Memory B cell (primary cell): ENCODE measurements at regions not wholly inside any gene's neighbourhood (a gene's known extent, or its start where the extent isn't known, plus 50 kb on each side); places are given as distances from the start of the nearest gene placed in this dataset.

Experiments
- ATAC-seq: fragments of 150-1000 bp; cut with Tn5 transposase; 2 replicates; pipeline ENCODE4 v1.10.0; 2021; ENCODE audit warnings: low read depth, mild to moderate bottlenecking, moderate library complexity
- DNase-seq, 2 donors: peaks; one replicate each; pipeline ENCODE4 v3.0.0; 2022; ENCODE audit warnings: low spot score in 2 of 2
- H3K27ac Mint-ChIP-seq: one replicate; pipeline ENCODE4 v1.8.0; 2022; ENCODE audit warnings: mild to moderate bottlenecking, moderate library complexity, mixed read lengths
- H3K27me3 Mint-ChIP-seq: one replicate; pipeline ENCODE4 v1.8.0; 2022; ENCODE audit warnings: mixed read lengths
- H3K36me3 Mint-ChIP-seq: one replicate; pipeline ENCODE4 v1.8.0; 2022; ENCODE audit warnings: mild to moderate bottlenecking, mixed read lengths
- H3K4me1 Mint-ChIP-seq: one replicate; pipeline ENCODE4 v1.8.0; 2022; ENCODE audit warnings: mixed read lengths
- H3K4me3 Mint-ChIP-seq: one replicate; pipeline ENCODE4 v1.8.0; 2022; ENCODE audit warnings: mild to moderate bottlenecking, moderate library complexity, mixed read lengths
- H3K9me3 Mint-ChIP-seq: one replicate; pipeline ENCODE4 v1.8.0; 2022; ENCODE audit warnings: mixed read lengths

GRCh38 chr7:41536122-41536872 lies 166.6 kb downstream of the INHBA start:
- H3K4me3 Mint-ChIP-seq = no peak overlapping the region
- H3K9me3 Mint-ChIP-seq = no peaks in the 10 kb centered on the region
- no peak for ATAC-seq
- H3K27me3 Mint-ChIP-seq = no peaks in the 10 kb centered on the region
- H3K36me3 Mint-ChIP-seq = no peaks in the 10 kb centered on the region
- no peak overlapping the region for H3K27ac Mint-ChIP-seq
- DNase-seq = no peak
- no peaks in the 10 kb centered on the region for H3K4me1 Mint-ChIP-seq

- Mint-ChIP-seq H3K9me3 (peaks cover 1% of the 10 kb centered on the region), H3K4me1 (no peaks in the 10 kb centered on the region), H3K27ac (no peak overlapping the region), H3K27me3 (no peaks in the 10 kb centered on the region), H3K36me3 (no peaks in the 10 kb centered on the region), H3K4me3 (no peak overlapping the region)
- DNase-seq = no peak
- no peak for ATAC-seq
Observed at GRCh38 chr7:41529831-41530230, 173.1 kb downstream of the INHBA start.

GRCh38 chr7:41524876-41525275 lies 178.0 kb downstream of the INHBA start:
- no peak overlapping the region for H3K27ac Mint-ChIP-seq
- H3K4me1 Mint-ChIP-seq = no peaks in the 10 kb centered on the region
- peaks cover 6% of the 10 kb centered on the region for H3K27me3 Mint-ChIP-seq
- DNase-seq = no peak
- no peak for ATAC-seq
- H3K36me3 Mint-ChIP-seq = peaks cover 4% of the 10 kb centered on the region
- H3K4me3 Mint-ChIP-seq = no peak overlapping the region
- H3K9me3 Mint-ChIP-seq = peaks cover 14% of the 10 kb centered on the region

GRCh38 chr7:41520445-41520844 lies 182.4 kb downstream of the INHBA start:
- Mint-ChIP-seq H3K4me1 (no peaks in the 10 kb centered on the region), H3K4me3 (no peak overlapping the region), H3K27me3 (peaks cover 6% of the 10 kb centered on the region), H3K9me3 (peaks cover 18% of the 10 kb centered on the region), H3K36me3 (peaks cover 4% of the 10 kb centered on the region), H3K27ac (no peak overlapping the region)
- ATAC-seq = no peak
- no peak for DNase-seq

- ATAC-seq (no peak), DNase-seq (no peak)
- H3K27me3 Mint-ChIP-seq = peaks cover 6% of the 10 kb centered on the region
- no peak overlapping the region for H3K4me3 Mint-ChIP-seq
- no peak overlapping the region for H3K27ac Mint-ChIP-seq
- no peaks in the 10 kb centered on the region for H3K4me1 Mint-ChIP-seq
- peaks cover 4% of the 10 kb centered on the region for H3K36me3 Mint-ChIP-seq
- peaks cover 14% of the 10 kb centered on the region for H3K9me3 Mint-ChIP-seq
Observed at GRCh38 chr7:41517771-41518170, 185.1 kb downstream of the INHBA start.

GRCh38 chr7:41508755-41509154 lies 194.1 kb downstream of the INHBA start:
- no peak for ATAC-seq
- no peak overlapping the region for H3K27ac Mint-ChIP-seq
- no peaks in the 10 kb centered on the region for H3K36me3 Mint-ChIP-seq
- H3K4me1 Mint-ChIP-seq = no peaks in the 10 kb centered on the region
- peaks cover 9% of the 10 kb centered on the region for H3K27me3 Mint-ChIP-seq
- H3K4me3 Mint-ChIP-seq = no peak overlapping the region
- no peak for DNase-seq
- no peaks in the 10 kb centered on the region for H3K9me3 Mint-ChIP-seq

GRCh38 chr7:41507686-41508268 lies 195.1 kb downstream of the INHBA start:
- DNase-seq = no peak

GRCh38 chr7:41504214-41504980 lies 198.5 kb downstream of the INHBA start:
- H3K36me3 Mint-ChIP-seq = no peaks in the 10 kb centered on the region
- H3K9me3 Mint-ChIP-seq = no peaks in the 10 kb centered on the region
- no peak for DNase-seq
- no peak overlapping the region for H3K27ac Mint-ChIP-seq
- H3K4me3 Mint-ChIP-seq = no peak overlapping the region
- no peak for ATAC-seq
- H3K4me1 Mint-ChIP-seq = no peaks in the 10 kb centered on the region
- peaks cover 9% of the 10 kb centered on the region for H3K27me3 Mint-ChIP-seq

More at GRCh38 chr7:41507686-41508268, 195.1 kb downstream of the INHBA start:
- Mint-ChIP-seq H3K9me3 (no peaks in the 10 kb centered on the region), H3K4me1 (no peaks in the 10 kb centered on the region), H3K4me3 (no peak overlapping the region), H3K27me3 (peaks cover 9% of the 10 kb centered on the region), H3K36me3 (no peaks in the 10 kb centered on the region), H3K27ac (no peak overlapping the region)
- no peak for ATAC-seq

GRCh38 chr7:41503438-41503837 lies 199.5 kb downstream of the INHBA start:
- no peak for ATAC-seq
- Mint-ChIP-seq H3K36me3 (no peaks in the 10 kb centered on the region), H3K27ac (no peak overlapping the region), H3K4me3 (no peak overlapping the region), H3K27me3 (peaks cover 9% of the 10 kb centered on the region), H3K9me3 (no peaks in the 10 kb centered on the region), H3K4me1 (no peaks in the 10 kb centered on the region)
- no peak for DNase-seq

- DNase-seq (no peak), ATAC-seq (no peak)
- Mint-ChIP-seq H3K36me3 (no peaks in the 10 kb centered on the region), H3K9me3 (no peaks in the 10 kb centered on the region), H3K27ac (no peak overlapping the region), H3K27me3 (peaks cover 4% of the 10 kb centered on the region), H3K4me1 (no peaks in the 10 kb centered on the region), H3K4me3 (no peak overlapping the region)
Observed at GRCh38 chr7:41501466-41501865, 201.4 kb downstream of the INHBA start.

- no peak for ATAC-seq
- Mint-ChIP-seq H3K36me3 (no peaks in the 10 kb centered on the region), H3K27ac (no peak overlapping the region), H3K27me3 (peaks cover 3% of the 10 kb centered on the region), H3K9me3 (no peaks in the 10 kb centered on the region), H3K4me3 (no peak overlapping the region), H3K4me1 (no peaks in the 10 kb centered on the region)
- no peak for DNase-seq
Observed at GRCh38 chr7:41501006-41501405, 201.9 kb downstream of the INHBA start.

- no peaks in the 10 kb centered on the region for H3K4me1 Mint-ChIP-seq
- DNase-seq (no peak), ATAC-seq (no peak)
Observed at GRCh38 chr7:41492603-41493002, 210.3 kb downstream of the INHBA start.

GRCh38 chr7:41491883-41492471 lies 210.9 kb downstream of the INHBA start:
- no peak overlapping the region for H3K4me3 Mint-ChIP-seq
- DNase-seq (no peak), ATAC-seq (no peak)
- H3K27ac Mint-ChIP-seq = no peak overlapping the region
- H3K36me3 Mint-ChIP-seq = no peaks in the 10 kb centered on the region
- H3K9me3 Mint-ChIP-seq = no peaks in the 10 kb centered on the region
- no peaks in the 10 kb centered on the region for H3K27me3 Mint-ChIP-seq
- H3K4me1 Mint-ChIP-seq = no peaks in the 10 kb centered on the region

More at GRCh38 chr7:41492603-41493002, 210.3 kb downstream of the INHBA start:
- no peaks in the 10 kb centered on the region for H3K36me3 Mint-ChIP-seq
- H3K27ac Mint-ChIP-seq = no peak overlapping the region
- no peaks in the 10 kb centered on the region for H3K9me3 Mint-ChIP-seq
- no peak overlapping the region for H3K4me3 Mint-ChIP-seq
- H3K27me3 Mint-ChIP-seq = no peaks in the 10 kb centered on the region

GRCh38 chr7:41491308-41491707 lies 211.6 kb downstream of the INHBA start:
- Mint-ChIP-seq H3K4me1 (no peaks in the 10 kb centered on the region), H3K9me3 (no peaks in the 10 kb centered on the region), H3K4me3 (no peak overlapping the region), H3K27me3 (no peaks in the 10 kb centered on the region), H3K27ac (no peak overlapping the region), H3K36me3 (no peaks in the 10 kb centered on the region)
- ATAC-seq = no peak
- DNase-seq = no peak
